SH-SY5Y (cell line): ENCODE measurements at regions not wholly inside any gene's neighbourhood (a gene's known extent, or its start where the extent isn't known, plus 50 kb on each side); places are given as distances from the start of the nearest gene placed in this dataset.

Source experiments
- GATA2 ChIP-seq: IDR thresholded peaks from 2 replicates; pipeline ENCODE4 v1.6.1; 2011; ENCODE audit warnings: mild to moderate bottlenecking, low read depth, low read length
- GATA3 ChIP-seq: IDR thresholded peaks from 2 replicates; pipeline ENCODE4 v1.6.1; 2011; ENCODE audit warnings: low read depth, mild to moderate bottlenecking, low read length, moderate library complexity

DNA sequence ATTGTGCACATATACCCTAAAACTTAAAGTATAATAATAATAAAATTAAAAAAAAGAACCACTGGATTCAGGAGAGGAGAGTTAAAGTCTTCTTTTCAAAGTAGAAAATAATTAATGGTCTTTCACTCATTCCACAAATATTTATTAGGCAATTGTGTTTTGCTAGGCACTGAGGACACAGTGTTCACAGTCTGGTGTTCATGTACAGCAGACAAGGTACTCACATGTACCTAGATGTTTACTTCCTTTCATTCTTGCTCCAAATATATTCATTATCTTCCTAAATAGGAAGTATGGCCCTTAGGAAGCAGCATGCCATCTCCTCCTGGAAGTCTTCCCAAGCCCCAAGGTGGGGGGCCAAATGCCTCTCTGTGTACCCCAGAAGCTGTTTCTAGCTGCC is 265.0 kb downstream of the NPHP4 start:
- TF ChIP-seq GATA3: no peak
- no peak for TF ChIP-seq GATA2
